Liver (tissue), 8 donors: ENCODE measurements at regions not wholly inside any gene's neighbourhood (a gene's known extent, or its start where the extent isn't known, plus 50 kb on each side); places are given as distances from the start of the nearest gene placed in this dataset.

Source experiments
- DNase-seq: peaks from one replicate; pipeline ENCODE4 v3.0.0-alpha.2; 2017; ENCODE audit warnings: low spot score
- H3K27ac ChIP-seq, 2 donors: one replicate each; pipeline ENCODE4 v1.7.0; 2013; ENCODE audit warnings: inconsistent platforms in 2 of 2, low read length in 2 of 2, control low read depth in 1 of 2, low read depth in 1 of 2, mild to moderate bottlenecking in 1 of 2
- H3K27me3 ChIP-seq, 4 donors: one replicate each; pipeline versions ENCODE4 v1.6.1 to v1.7.0; 2013; ENCODE audit warnings: low read length in 3 of 4, inconsistent platforms in 1 of 4, mild to moderate bottlenecking in 1 of 4, moderate library complexity in 1 of 4; ENCODE audit not compliant: control insufficient read depth in 4 of 4, insufficient read depth in 4 of 4
- H3K36me3 ChIP-seq, 4 donors: one replicate each; pipeline versions ENCODE4 v1.6.1 to v1.7.0; 2013; ENCODE audit warnings: low read length in 3 of 4, mild to moderate bottlenecking in 3 of 4, low read depth in 1 of 4, moderate library complexity in 1 of 4; ENCODE audit not compliant: control insufficient read depth in 4 of 4, insufficient read depth in 3 of 4
- H3K4me1 ChIP-seq, 4 donors: one replicate each; pipeline versions ENCODE4 v1.6.1 to v1.7.0; 2013; ENCODE audit warnings: low read length in 3 of 4, mild to moderate bottlenecking in 3 of 4, moderate library complexity in 1 of 4; ENCODE audit not compliant: control insufficient read depth in 4 of 4, insufficient read depth in 4 of 4
- H3K4me3 ChIP-seq, 3 donors: one replicate each; pipeline versions ENCODE4 v1.6.1 to v1.7.0; 2013; ENCODE audit warnings: low read length in 3 of 3, control low read depth in 1 of 3, low read depth in 1 of 3, mild to moderate bottlenecking in 1 of 3
- H3K9ac ChIP-seq, 2 donors: one replicate each; pipeline ENCODE4 v1.7.0; 2013; ENCODE audit warnings: low read length in 2 of 2, mild to moderate bottlenecking in 2 of 2, moderate library complexity in 2 of 2, control low read depth in 1 of 2, low read depth in 1 of 2
- H3K9me3 ChIP-seq, 4 donors: one replicate each; pipeline versions ENCODE4 v1.6.1 to v1.7.0; 2013; ENCODE audit warnings: low read length in 3 of 4; ENCODE audit not compliant: control insufficient read depth in 4 of 4
- EGR1 ChIP-seq, 2 donors: IDR thresholded peaks; 2 replicates each; pipeline ENCODE4 v1.6.1; 2016 to 2018; ENCODE audit warnings: antibody characterized with exemption in 2 of 2, low read depth in 2 of 2
- FOXA1 ChIP-seq: IDR thresholded peaks from 2 replicates; pipeline ENCODE4 v1.6.1; 2016; ENCODE audit warnings: antibody characterized with exemption
- FOXA2 ChIP-seq: IDR thresholded peaks from 2 replicates; pipeline ENCODE4 v1.6.1; 2016; ENCODE audit warnings: antibody characterized with exemption
- GABPA ChIP-seq, 2 donors: IDR thresholded peaks in 1 of 2; conservative IDR thresholded peaks in 1 of 2; 2 replicates each; pipeline ENCODE4 v1.6.1; 2016; ENCODE audit warnings: antibody characterized with exemption in 2 of 2, mild to moderate bottlenecking in 1 of 2, moderate library complexity in 1 of 2
- HNF4A ChIP-seq, 2 donors: conservative IDR thresholded peaks; 2 replicates each; pipeline ENCODE4 v1.6.1; 2016; ENCODE audit warnings: antibody characterized with exemption in 2 of 2, mild to moderate bottlenecking in 2 of 2
- HNF4G ChIP-seq: IDR thresholded peaks from 2 replicates; pipeline ENCODE4 v1.6.1; 2016; ENCODE audit warnings: antibody characterized with exemption
- JUND ChIP-seq, 2 donors: IDR thresholded peaks; 2 replicates each; pipeline ENCODE4 v1.6.1; 2016; ENCODE audit warnings: antibody characterized with exemption in 2 of 2
- NR2F2 ChIP-seq: IDR thresholded peaks from 2 replicates; pipeline ENCODE4 v1.6.1; 2016; ENCODE audit warnings: antibody characterized with exemption
- RAD21 ChIP-seq, 2 donors: IDR thresholded peaks; 2 replicates each; pipeline ENCODE4 v1.6.1; 2016; ENCODE audit warnings: antibody characterized with exemption in 2 of 2, mild to moderate bottlenecking in 2 of 2
- RXRA ChIP-seq, 2 donors: IDR thresholded peaks; 2 replicates each; pipeline ENCODE4 v1.6.1; 2017 to 2018; ENCODE audit warnings: antibody characterized with exemption in 2 of 2, mild to moderate bottlenecking in 1 of 2
- SP1 ChIP-seq: IDR thresholded peaks from 2 replicates; pipeline ENCODE4 v1.6.1; 2018; ENCODE audit warnings: antibody characterized with exemption, mild to moderate bottlenecking
- YY1 ChIP-seq: IDR thresholded peaks from 2 replicates; pipeline ENCODE4 v1.6.1; 2016; ENCODE audit warnings: antibody characterized with exemption, mild to moderate bottlenecking
- WGBS: extraction: QIAGEN DNeasy Blood & Tissue Kit; methylation state at CpG from one replicate; pipeline ENCODE4 v1.1.7; 2013; 5-methylcytosine and 5-hydroxymethylcytosine counted together
- TF ChIP-seq, protein P1 (sequence below): IDR thresholded peaks from 2 replicates; pipeline ENCODE4 v1.6.1; 2016; ENCODE audit warnings: antibody characterized with exemption
- TF ChIP-seq, protein P2 (sequence below): IDR thresholded peaks from 2 replicates; pipeline ENCODE4 v1.6.1; 2016; ENCODE audit warnings: antibody characterized with exemption
- TF ChIP-seq, protein P3 (sequence below): fragments of 150-350 bp; IDR thresholded peaks from 2 replicates; pipeline ENCODE4 v1.5.1; 2017; ENCODE audit warnings: improper control_type of control experiment, low read depth, low read length; ENCODE audit not compliant: missing input control
- TF ChIP-seq, protein P4 (sequence below): IDR thresholded peaks from 2 replicates; pipeline ENCODE4 v1.6.1; 2016; ENCODE audit warnings: antibody characterized with exemption
- donor health status: healthy.
- donor health status: healthy.
- donor health status: healthy.
- donor health status: healthy.
- donor health status: healthy.

DNA sequence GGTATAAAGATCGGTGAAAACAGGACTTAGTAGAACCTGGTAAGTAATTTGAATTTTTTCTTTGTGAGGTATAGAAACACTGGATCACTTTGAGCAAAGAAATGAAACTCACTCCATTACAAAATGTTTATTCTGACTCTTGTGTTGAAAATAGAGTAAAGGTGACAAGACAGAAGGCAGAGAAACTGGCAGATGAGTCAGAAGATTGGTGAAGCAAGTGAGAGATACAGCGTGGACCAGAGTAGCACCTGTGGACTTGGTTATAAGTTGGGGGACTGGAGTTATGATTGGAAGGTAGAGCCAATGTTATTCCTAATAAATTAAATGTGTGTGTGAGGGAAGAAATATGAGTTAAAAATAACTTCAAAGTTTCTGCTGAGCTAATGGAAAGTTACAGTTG, 620.9 kb downstream of the ZWINT start:
- no peak for DNase-seq
- 67% methylated on average over 2 of the region's 2 CpGs for WGBS
- TF ChIP-seq YY1 (peak; percentile 3), RAD21 (IDR thresholded peaks at IDR 0.05) (no peak), SP1 (no peak), RXRA (IDR thresholded peaks at IDR 0.05) (peak in 1 of 2 donors; percentile 40), JUND (IDR thresholded peaks at IDR 0.05) (no peak), FOXA2 (no peak), EGR1 (IDR thresholded peaks at IDR 0.05; ENCODE audit: low read depth in 2 of 2) (no peak)
- TF ChIP-seq, protein P1, sequence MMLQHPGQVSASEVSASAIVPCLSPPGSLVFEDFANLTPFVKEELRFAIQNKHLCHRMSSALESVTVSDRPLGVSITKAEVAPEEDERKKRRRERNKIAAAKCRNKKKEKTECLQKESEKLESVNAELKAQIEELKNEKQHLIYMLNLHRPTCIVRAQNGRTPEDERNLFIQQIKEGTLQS, result no peak
- peaks cover 0 to 14% (median 3%) of the 10 kb centered on the region in 4 donors for H3K4me1 ChIP-seq
- H3K9ac ChIP-seq, result no peak overlapping the region
- H3K4me3 ChIP-seq, result no peak overlapping the region
- no peaks in the 10 kb centered on the region for H3K36me3 ChIP-seq
- H3K27me3 ChIP-seq, result no peaks in the 10 kb centered on the region
- no peaks in the 10 kb centered on the region for H3K9me3 ChIP-seq
- no peak overlapping the region for H3K27ac ChIP-seq

DNA sequence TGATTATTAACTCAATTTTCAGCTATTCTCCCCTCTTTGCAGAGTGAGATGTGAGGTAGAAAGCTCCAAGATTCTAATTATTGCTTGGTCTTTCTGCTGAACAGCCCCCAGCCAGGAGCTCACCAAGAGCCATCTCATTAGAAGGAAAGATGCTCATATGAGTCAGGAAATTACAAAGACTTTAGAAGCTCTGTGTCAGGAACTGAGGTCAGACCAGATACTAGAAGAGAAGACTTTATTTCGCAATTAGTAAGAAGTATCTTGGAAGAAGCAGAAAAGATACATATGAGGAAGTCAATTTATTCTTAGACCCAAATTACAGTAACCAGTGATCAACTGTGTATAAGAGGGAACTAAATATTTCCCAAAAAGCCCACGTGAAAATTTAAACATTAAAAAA, 626.9 kb downstream of the ZWINT start:
- H3K36me3 ChIP-seq, result no peaks in the 10 kb centered on the region
- DNase-seq, result no peak
- no peak overlapping the region for H3K4me3 ChIP-seq
- no peaks in the 10 kb centered on the region for H3K9me3 ChIP-seq
- H3K27me3 ChIP-seq, result no peaks in the 10 kb centered on the region
- H3K27ac ChIP-seq, result no peak overlapping the region
- no peak overlapping the region for H3K9ac ChIP-seq
- no peaks in the 10 kb centered on the region for H3K4me1 ChIP-seq
- WGBS, result 58% methylated on average over 2 of the region's 2 CpGs
- no peak for TF ChIP-seq HNF4G
- TF ChIP-seq GABPA (IDR thresholded peaks at IDR 0.05 in 1 of 2, conservative IDR thresholded peaks at IDR 0.05 in 1 of 2), result no peak
- TF ChIP-seq SP1, result no peak
- no peak for TF ChIP-seq NR2F2
- no peak for TF ChIP-seq FOXA1
- no peak for TF ChIP-seq EGR1 (IDR thresholded peaks at IDR 0.05; ENCODE audit: low read depth in 2 of 2)
- no peak for TF ChIP-seq HNF4A (conservative IDR thresholded peaks at IDR 0.05)
- TF ChIP-seq, protein P2, sequence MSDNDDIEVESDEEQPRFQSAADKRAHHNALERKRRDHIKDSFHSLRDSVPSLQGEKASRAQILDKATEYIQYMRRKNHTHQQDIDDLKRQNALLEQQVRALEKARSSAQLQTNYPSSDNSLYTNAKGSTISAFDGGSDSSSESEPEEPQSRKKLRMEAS, result no peak
- TF ChIP-seq, protein P3, sequence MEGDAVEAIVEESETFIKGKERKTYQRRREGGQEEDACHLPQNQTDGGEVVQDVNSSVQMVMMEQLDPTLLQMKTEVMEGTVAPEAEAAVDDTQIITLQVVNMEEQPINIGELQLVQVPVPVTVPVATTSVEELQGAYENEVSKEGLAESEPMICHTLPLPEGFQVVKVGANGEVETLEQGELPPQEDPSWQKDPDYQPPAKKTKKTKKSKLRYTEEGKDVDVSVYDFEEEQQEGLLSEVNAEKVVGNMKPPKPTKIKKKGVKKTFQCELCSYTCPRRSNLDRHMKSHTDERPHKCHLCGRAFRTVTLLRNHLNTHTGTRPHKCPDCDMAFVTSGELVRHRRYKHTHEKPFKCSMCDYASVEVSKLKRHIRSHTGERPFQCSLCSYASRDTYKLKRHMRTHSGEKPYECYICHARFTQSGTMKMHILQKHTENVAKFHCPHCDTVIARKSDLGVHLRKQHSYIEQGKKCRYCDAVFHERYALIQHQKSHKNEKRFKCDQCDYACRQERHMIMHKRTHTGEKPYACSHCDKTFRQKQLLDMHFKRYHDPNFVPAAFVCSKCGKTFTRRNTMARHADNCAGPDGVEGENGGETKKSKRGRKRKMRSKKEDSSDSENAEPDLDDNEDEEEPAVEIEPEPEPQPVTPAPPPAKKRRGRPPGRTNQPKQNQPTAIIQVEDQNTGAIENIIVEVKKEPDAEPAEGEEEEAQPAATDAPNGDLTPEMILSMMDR, result no peak
- TF ChIP-seq, protein P1, result no peak
- TF ChIP-seq, protein P4, sequence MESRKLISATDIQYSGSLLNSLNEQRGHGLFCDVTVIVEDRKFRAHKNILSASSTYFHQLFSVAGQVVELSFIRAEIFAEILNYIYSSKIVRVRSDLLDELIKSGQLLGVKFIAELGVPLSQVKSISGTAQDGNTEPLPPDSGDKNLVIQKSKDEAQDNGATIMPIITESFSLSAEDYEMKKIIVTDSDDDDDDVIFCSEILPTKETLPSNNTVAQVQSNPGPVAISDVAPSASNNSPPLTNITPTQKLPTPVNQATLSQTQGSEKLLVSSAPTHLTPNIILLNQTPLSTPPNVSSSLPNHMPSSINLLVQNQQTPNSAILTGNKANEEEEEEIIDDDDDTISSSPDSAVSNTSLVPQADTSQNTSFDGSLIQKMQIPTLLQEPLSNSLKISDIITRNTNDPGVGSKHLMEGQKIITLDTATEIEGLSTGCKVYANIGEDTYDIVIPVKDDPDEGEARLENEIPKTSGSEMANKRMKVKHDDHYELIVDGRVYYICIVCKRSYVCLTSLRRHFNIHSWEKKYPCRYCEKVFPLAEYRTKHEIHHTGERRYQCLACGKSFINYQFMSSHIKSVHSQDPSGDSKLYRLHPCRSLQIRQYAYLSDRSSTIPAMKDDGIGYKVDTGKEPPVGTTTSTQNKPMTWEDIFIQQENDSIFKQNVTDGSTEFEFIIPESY, result no peak
